HG03520 (cell line): ENCODE measurements at regions not wholly inside any gene's neighbourhood (a gene's known extent, or its start where the extent isn't known, plus 50 kb on each side); places are given as distances from the start of the nearest gene placed in this dataset.

Experiments used
- ATAC-seq: cut with Tn5 transposase; IDR thresholded peaks from one replicate; pipeline ENCODE4 v1.9.1; 2021; ENCODE audit warnings: mild to moderate bottlenecking, moderate library complexity; ENCODE audit not compliant: unreplicated experiment

DNA sequence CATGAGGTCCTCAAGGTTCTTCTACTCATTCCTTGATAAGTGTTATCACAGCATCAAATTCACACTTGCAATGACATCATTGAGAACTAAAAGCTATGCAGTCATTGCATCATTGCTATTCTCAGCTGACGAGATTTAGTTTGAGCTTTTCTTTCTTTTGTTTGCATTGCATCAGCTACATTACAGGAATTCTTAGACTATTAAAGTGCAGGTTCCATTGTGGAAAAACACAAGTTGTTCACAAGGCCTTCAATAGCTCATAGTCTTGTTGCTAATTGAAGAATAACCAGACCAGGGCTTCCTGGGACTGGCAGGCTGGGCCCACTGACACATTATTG lies 139.3 kb downstream of the CXCL12 start:
- no peak for ATAC-seq

DNA sequence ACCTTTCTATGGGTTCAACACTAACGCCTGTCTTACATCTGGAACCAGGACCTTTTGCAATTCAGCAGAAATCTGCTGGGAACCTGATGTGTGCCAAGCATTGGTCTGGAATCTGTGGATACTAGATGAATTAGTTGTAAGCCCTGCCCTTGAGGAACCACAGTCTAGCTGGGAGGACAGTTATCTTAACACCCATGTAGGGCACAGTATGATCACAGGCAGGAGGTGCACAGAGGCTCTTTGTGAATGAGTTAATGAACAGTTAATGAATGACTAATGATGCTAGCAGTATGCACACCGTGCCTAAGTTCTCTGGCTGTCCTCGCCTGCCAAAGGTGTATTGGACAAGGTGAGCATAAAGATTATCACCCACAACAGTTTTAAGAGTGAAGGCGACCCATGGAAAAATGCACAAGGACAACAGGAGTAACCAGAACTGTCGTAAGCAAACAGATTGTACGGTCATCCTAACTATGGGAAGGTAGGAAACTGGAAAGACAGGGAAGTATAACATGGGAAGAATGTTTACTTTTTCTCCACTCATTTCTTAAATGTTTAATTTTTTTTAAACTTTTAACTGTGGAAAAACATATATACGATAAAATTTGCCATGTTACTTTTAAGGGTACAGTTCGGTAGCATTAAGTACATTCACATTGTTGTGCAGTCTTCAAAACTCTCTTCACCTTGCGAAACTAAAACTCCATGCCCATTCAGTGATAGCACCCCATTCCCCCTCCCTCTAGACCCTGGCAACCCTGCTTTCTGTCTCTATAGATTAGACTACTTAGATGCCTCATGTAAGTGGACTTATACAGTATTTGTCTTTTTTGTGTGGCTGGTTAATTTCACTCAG lies 139.9 kb downstream of the CXCL12 start:
- no peak for ATAC-seq

DNA sequence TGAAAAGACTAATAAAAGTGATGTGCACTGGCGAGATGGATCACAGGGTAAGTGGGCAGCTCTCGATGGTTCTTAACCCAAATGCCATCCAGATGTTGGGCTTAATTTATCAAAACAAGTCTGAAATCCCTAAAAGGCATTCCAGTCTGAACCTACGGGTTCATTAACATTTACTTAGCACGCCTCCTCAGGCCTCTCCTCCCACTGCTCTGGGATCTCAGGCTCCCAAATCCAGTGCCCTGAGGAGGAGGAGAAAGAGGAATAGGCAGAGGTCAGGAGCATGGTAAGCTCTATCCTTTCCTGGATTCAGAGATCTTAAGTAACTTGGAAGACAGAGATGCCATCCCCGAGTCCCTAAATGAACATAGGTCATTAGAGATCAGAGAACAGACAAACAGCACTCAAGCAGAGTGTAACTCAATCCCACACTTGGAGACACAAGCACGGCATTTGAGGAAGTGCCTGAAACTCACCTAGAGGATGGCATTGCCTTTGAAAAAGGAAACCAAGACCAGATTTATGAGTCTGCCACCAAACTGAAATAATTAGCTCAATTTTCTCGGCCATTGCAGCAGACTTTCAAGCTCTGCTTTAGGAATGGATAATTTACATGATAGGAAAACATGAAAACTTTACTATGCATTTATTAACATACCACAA lies 140.9 kb downstream of the CXCL12 start:
- ATAC-seq: no peak

DNA sequence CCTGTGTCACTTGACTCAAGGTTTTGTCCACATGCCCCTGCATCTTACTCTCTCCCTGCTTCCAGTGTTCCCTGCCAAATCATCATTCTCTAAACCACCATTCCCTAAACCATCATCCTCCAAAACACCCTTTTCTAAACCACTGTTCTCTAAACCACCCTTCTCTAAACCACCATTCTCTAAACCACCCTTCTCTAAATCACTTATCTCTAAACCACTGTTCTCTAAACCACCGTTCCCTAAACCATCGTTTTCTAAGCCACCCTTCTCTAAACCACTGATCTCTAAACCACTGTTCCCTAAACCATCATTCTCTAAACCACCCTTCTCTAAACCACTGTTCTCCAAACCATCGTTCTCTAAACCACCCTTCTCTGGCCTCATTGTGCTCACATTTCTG lies 142.1 kb downstream of the CXCL12 start:
- ATAC-seq: no peak

DNA sequence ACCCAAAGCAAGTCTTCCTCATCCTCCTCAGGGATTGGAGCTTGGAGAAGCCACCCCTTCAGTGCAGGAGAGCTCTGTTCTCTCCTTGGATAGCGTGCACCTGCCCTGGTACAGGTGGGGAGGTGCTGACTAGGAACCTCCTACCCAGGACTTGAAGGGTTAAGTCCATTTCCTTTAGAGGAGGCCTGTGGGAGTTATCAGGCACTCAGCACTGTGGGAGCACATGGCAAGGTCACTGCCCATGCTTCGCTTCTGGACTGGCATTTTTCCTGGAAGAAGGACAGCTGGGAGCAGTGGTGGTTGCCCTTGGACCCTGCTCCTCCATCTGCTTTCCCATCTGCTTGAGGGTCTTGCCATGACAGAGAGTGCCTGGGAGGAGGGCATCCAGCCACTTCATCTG lies 142.8 kb downstream of the CXCL12 start:
- no peak for ATAC-seq

DNA sequence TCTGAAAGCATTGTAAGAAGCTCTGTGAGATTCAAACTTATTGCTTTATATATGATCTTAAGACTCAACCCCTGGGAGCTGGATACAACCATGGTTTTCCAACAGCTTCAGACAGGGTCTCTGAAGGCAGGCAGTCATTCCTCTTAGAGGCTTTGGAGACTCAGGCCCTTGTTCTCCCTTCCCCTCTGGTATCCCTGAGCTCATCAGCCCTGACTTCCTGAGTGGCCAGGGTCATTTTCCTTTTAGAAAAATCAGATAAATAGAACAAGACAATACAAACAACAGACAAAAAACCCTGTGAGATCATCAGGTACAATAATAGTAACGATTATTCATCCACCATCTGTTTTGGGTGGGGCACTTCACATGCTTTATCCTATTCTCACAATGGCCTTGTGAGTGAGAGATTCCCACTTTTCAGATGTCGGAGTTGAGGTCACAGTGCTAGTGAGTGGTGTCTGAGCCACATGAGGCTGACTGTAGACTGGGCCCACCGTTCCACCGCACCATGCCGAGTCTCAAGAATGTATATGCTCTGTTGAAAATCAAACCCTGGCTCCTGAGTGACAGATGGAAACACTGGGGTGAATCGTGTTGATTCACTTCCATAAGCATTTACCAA lies 144.2 kb downstream of the CXCL12 start:
- ATAC-seq: no peak

DNA sequence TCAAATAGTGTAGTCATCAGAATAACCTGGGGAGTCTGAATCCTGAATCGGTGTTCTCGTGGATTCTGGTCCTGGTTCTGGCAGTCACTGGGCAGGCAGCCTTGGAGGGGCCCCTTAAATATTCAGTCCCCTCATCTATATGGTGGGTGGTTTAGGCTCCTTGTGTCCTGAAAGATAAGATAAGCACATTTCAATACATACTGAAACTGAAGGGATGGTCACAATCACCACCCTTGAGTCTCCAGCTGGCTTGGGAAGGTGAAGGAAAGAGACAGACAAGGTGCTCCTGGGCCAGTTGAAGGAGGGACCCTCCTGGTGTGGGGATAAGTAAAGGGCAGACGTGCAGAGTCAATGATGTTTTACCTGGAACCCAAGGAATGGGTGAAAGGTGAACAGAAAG lies 146.7 kb downstream of the CXCL12 start:
- no peak for ATAC-seq

DNA sequence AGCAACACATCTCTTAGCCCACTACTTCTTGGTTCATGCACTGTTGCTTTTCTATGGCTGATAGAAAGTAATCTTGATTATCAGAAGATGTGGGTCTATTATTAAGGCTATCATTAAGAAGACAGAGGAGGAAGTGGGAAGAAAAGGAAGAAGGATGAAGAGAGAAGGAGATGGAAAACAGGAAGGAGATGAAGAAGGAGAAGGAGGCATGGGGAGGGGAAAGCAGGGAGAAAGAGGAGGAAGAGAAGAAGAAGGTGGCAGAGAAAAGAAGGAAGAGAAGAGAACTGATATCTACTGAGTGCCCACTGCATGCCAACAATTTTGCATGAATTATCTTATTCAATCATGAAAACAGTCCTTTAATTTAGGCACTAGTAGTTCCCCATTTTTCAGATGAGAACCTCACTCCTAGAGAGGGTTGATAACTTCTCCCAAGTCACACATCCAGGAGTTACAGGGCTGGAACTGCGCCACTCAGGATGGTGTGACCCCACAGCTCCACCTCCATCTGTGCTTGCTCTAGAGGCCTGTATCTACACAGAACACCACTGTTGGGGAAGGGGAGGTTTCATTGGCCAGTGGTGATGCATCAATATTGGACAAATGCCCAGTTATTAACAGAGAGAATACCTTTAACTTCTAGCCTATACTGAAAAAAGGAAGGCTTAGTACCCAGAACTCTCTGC lies 147.4 kb downstream of the CXCL12 start:
- no peak for ATAC-seq

DNA sequence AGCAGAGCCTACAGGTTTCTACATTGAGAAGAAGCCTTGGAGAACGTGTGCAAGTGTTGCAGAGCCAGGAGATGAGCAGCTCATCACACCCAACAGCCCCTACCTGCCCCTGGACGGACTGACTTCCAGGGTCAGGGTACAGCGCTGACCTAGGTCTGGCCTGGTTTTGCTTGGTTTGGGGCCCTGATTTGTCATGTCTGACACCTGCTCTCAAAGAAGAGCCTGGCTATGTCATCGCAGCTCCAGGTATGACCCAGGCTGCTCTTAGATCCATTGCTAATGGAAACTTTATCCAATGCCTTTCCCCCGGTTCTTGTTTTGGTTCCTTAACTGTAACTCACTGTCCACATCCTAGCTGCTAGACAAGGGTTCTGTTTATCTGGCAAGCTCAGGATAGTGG lies 149.5 kb downstream of the CXCL12 start:
- no peak for ATAC-seq

DNA sequence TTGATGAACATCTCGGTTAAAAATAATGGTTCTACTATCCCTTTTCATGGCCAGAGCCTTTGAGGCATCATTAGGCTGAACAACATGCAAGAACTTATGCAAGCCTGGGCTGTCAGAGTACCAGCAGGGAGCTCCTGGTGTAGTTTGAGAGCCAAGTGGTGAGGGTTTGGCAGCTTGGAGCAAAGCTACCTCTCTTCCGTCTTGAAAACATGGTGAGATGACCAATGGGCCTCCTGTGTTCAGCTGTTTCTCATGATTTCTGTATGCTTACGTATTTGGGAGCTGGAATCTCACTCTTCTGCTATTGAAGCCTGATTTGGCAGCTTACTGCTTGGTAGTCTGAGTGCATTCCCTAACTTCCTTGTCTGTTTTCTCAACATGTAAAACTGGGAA lies 150.4 kb downstream of the CXCL12 start:
- ATAC-seq: no peak

DNA sequence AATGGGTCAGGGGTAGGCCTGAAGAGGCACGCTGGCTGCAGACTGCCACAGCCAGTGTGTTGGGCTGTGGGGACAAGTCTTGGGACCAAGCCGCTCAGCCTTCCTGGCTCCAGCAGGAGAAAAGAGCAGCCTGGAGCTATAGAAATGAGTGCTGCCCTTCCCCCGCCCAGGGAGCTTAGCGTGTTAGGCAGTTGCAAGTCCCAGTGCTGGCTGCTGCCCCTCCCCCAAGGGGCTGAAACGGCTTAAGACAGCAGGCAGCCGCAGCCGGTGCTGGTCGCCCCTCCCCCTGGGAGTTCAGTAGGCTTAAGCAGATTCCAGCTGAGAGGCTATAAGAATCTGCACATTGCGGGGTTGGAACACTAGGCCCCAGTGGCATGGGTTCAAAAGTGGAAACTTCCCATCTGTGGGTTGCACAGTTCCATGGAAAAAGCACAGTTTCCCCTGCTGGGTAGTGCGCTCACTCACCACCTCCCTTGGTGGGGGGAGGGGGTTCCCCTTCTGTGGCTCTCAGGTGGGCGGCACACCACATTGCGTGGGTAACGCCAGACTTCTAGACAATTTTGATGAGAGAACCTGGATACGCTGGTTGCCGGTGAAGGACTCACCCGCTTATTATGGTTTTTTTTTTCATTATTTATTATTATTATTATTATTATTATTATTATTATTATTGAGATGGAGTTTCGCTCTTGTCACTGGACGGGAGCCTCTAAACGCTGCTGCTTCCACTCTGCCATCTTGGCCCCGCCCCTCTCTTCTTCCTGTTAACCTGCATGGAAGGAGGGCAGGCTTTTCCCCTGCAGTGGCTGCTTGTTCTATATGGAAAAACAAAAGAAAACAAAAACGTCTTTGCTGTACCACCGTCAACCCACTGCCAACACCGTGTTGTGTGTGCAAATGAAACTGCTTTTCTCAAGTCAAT lies 151.1 kb downstream of the CXCL12 start:
- ATAC-seq: no peak

DNA sequence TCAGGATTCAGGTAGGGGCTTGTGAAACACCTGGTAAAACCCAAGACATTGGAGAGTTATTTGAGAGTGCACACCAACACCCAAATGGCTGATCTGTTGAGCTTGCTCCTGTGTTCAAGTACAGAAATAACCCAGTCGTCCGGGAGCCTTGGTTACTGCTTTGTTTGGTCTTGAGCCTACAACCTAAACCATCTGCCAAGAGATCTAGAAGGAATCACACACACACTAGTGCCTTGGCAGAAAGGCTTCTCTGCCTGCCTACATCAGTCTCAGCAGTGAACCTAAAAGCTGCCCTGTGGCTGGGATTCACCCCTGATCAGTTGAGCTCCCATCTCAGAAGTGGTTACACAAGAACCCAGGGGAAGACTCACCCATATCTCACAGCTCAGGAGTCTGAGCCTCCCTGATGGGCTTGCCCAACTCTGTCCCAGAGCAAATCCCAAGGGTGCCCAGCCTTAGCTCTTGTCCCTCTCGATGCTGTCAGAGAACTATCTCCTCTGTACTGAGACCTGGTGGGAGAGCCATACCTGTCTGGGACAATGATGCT lies 167.6 kb downstream of the CXCL12 start:
- ATAC-seq: no peak

DNA sequence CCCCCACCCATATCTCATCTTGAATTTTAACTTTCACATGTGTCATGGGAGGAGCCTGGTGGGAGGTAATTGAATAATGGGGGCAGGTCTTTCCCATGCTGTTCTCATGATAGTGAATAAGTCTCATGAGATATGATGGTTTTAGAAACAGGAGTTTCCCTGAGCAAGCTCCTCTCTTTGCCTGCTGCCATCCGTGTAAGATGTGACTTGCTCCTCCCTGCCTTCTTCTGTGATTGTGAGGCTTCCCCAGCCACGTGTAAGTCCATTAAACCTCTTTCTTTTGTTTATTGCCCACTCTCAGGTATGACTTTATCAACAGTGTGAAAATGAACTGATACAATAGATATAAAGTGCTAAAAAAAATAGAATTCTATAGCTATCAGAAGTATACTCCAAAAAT lies 168.8 kb downstream of the CXCL12 start:
- no peak for ATAC-seq

DNA sequence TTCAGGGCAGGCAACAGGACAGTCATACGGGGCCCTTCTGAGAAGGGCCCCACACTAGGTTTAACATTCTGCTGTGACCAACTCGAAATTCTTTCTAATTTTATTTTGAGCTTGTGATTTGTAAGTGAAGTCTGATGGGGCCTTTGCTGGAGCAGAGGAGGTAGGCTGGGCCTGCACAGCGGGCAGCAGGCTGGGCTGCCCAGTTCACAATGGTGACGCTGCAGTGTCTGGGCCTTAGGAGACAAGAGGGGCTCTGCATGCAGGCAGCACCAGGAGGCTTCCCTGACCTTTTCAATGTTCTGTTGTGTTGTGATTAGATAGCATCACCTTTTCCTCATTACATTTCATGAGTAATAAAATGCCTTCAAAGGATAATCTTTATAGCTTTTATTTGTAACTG lies 175.1 kb downstream of the CXCL12 start:
- no peak for ATAC-seq

DNA sequence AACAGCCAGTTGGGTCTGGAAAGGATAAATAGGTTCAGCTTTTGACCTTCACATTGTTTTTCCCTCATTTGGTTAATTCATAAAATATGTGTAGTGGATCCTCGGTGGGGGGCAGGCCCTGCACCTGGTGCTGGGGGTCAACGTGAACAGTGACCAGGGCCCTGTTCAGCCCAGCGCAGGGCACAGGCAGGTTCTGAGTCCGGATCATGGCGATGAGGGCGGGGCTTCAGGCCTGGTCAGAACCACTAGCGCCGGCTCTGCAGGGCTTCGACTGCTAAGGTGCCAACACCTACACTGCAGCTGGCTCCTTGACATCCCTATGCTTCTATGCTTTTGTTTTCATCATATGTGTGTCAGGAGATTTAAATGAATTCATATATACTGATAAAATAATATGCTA lies 177.7 kb downstream of the CXCL12 start:
- no peak for ATAC-seq

DNA sequence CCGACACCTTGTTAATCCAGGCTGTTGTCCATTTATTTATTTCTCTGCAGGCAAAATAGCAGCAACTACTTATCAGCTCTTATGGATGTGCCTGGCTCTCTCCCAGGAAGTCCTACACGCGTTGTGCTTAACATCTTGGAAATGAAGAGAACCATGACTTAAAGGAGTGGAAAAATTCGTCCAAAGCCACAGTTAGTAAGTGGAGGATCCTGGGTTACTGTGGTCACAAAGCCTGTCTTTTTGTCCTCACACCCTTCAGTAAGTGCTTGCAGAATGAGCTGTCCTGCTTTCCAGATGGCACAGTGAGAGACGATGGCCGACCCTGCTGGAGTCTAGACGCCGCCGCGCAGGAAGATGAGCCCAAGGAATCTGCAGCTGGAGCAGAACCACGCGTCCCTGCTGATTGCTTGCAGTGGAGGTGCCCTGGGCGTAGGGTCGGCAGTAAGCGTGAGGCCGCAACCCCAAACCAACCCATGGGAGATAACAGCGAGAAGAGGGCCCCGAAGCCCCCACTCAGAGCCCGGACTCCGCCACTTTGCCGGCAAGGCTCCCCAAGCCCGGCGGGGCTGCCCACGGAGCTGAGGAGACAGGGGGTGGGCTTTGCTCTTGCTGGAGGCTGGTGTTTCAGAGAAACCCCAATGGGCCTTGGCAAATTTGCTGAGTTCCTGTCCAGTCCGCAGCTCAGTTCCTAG lies 178.6 kb downstream of the CXCL12 start:
- ATAC-seq: no peak

DNA sequence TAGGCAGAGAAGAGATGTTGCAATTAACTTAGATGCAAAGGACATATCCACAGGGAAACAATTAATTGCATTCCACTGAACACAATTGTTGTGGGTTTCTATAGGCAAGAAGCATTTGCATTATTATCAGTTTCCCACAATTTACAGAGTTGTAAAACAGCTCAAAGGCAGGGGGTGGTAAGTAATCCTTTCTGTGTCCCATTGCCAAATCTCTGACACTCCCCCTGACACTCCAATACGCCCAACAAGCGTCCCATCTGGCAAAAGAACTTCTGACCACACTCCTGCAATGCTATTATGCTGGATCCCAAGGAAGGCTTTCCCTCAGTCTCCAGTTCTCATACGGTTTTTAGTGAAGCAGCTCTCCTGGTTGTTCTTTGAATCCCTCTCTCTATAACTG lies 179.8 kb downstream of the CXCL12 start:
- no peak for ATAC-seq

DNA sequence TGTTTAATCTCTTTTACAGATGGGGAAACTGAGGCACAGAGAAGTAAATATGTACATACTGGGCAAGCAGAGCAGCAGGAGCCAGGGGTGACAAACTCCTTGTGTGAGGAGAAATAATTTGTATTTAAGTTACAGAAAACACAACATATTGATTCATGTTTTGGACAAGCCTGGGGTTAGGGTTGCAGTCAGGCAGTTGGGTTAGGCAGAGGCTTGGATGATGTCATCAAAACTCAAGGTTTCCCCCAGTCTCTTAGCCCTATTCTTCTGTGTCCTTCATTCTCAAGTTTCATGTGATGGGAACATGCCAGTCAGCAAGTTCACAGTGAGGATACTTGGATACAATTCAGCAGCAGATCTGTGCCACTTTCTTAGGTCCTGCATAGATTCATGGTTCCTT lies 181.4 kb downstream of the CXCL12 start:
- no peak for ATAC-seq

DNA sequence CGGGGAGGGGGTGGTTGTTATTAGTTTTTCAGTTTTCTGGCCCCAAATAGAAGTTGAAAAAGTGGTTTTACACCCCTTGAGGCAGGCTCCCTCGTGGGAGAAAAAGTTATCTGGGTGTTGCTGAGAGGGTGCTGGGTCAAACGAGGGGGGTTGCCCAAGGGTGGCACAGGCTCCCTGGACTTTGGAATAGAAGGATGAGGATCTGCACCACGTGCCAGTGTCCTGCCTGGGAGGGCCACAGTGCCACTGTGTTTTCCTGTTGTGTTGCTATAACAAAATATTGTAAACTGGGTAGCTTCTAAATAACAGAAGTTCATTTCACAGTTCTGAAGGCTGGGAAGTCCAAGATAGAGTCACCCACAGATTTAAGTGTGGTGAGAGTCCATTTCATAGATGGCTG lies 181.9 kb downstream of the CXCL12 start:
- ATAC-seq: no peak

DNA sequence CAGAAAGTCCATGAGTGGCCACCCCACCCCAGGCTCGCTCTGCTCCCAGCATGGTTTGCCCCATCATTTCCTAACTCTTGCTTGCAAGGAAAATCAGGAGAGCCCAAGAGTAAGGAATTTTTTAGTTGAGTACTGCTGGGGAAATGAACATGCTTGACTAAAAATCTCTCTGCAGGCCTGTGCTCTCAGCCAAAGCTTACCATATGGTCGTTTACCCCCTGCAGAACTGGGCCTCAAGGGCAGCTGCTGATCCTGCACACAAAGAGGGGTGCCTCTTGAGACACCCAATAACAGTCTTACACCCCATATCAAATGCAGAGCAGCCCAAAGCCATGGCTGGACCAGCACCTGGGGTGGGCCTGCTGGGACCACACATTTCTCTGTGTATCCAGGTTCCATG lies 183.2 kb downstream of the CXCL12 start:
- ATAC-seq: no peak
